ENCODE measurements at regions not wholly inside any gene's neighbourhood (a gene's known extent, or its start where the extent isn't known, plus 50 kb on each side); places are given as distances from the start of the nearest gene placed in this dataset.

DNA sequence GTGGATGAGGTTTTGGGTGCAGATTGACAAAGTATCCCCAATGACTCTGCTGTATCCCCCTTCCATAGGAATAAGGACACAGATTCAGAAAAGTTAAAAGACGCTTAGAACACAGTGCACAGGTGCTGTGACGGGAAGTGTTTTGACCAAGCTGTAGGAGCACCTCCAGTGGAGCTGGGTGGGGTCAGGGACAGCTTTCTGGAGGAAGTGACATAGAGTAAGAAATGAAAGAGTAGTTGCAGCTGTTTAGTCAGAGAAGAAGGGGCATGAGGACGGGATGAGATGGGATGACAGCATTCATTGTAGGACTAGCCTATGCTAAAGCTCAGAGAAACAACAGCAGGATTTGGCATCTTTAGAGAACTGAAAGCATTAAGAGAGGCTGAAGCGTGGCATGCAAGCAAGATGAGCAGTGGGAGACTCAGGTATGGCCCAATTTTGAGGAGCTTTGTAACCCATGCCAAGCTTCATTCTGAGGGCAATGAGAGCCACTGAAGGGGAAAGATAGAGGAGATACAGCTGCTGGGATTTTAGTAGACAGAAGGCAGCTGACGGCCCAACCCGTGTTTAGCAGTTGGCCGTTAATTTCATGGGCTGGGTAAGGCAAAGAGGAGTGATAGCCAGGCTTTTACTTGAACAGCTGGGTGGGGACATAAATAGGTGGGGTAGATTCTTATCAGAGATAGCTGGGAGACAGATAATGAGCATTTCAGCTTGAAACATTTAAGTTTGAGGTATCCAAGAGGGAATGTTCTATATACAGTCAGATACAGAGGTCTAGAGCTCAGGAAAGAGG is 131.8 kb upstream of the KRAS start:
- H3K4me3 ChIP-seq (ENCODE audit: low read length) = no peak overlapping the region
- no peak for DNase-seq (ENCODE audit: low read depth)
- TF ChIP-seq, protein P1, sequence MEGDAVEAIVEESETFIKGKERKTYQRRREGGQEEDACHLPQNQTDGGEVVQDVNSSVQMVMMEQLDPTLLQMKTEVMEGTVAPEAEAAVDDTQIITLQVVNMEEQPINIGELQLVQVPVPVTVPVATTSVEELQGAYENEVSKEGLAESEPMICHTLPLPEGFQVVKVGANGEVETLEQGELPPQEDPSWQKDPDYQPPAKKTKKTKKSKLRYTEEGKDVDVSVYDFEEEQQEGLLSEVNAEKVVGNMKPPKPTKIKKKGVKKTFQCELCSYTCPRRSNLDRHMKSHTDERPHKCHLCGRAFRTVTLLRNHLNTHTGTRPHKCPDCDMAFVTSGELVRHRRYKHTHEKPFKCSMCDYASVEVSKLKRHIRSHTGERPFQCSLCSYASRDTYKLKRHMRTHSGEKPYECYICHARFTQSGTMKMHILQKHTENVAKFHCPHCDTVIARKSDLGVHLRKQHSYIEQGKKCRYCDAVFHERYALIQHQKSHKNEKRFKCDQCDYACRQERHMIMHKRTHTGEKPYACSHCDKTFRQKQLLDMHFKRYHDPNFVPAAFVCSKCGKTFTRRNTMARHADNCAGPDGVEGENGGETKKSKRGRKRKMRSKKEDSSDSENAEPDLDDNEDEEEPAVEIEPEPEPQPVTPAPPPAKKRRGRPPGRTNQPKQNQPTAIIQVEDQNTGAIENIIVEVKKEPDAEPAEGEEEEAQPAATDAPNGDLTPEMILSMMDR (IDR thresholded peaks at IDR 0.05; ENCODE audit: insufficient read depth, low read depth, low read length, missing control alignments) = no peak

DNA sequence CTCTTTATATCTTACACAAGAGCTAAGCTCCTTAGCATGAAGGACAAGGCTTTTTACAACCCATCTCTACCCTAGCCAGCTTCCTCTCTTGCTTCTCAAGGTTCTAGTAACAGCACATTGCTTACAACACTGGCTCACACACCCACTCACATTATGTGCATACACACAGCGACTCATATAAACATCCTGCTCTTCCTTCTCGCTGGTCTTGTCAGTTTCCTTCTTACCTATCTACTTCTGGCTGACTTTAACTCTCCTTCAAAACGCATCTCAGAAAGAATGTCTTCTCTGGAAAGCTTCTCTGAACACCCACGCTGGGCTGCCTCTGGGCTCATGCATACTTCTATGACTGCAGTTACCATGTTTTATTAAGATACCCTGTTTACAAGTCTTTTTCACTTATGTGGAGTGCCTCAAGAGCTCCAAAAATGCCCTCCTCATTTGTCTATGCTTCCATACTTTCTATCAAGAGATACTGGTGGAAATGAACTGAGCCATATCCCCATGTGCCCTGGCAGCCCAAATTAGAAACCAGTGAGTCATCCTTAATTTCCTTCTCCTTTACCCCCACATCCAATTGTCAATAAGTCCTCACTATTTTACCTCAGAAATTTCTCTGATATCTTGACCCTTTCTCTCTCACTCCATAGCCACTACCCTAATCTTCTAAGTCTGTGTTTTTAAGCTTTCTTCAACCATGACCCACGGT is 126.9 kb upstream of the KRAS start:
- no peak overlapping the region for H3K4me3 ChIP-seq (ENCODE audit: low read length)
- TF ChIP-seq, protein P1 (IDR thresholded peaks at IDR 0.05; ENCODE audit: insufficient read depth, low read depth, low read length, missing control alignments) = no peak
- peak; percentile 79 for DNase-seq (ENCODE audit: low read depth)

DNA sequence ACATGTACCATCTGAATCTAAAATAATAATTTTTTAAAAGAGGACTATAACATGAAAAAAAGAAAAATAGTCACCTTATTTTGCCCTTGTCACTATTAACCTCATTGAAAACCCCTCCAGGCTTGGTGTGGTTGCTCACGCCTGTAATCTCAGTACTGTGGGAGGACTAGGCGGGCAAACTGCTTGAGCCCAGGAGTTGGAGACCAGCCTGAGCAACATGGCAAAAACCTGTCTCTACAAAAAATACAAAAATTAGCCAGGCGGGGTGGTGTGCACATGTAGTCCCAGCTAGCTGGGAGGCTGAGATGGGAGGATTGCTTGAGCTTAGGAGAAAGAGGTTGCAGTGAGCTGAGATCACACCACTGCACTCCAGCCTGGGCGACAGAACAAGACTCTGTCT is 126.3 kb upstream of the KRAS start:
- TF ChIP-seq, protein P1 (IDR thresholded peaks at IDR 0.05; ENCODE audit: insufficient read depth, low read depth, low read length, missing control alignments) = no peak
- DNase-seq (ENCODE audit: low read depth) = no peak
- no peak overlapping the region for H3K4me3 ChIP-seq (ENCODE audit: low read length)

DNA sequence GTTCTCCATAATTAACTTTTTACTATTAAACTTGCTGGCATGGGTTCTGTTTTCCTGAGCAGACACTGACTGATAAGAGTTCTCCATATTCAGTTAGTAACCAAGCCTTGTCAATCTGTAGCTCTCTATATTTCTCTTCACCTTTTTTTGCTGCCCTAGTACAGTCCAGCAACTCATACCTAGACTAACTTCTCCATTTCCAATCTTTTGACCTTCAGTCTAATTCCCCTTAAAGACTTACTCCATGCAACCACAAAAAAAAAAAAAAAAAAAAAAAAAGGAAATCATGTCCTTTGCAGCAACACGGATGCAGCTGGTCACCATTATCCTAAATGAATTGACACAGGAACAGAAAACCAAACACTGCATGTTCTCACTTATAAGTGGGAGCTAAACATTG is 125.7 kb upstream of the KRAS start:
- TF ChIP-seq, protein P1 (IDR thresholded peaks at IDR 0.05; ENCODE audit: insufficient read depth, low read depth, low read length, missing control alignments) = no peak
- H3K4me3 ChIP-seq (ENCODE audit: low read length) = no peak overlapping the region
- no peak for DNase-seq (ENCODE audit: low read depth)

DNA sequence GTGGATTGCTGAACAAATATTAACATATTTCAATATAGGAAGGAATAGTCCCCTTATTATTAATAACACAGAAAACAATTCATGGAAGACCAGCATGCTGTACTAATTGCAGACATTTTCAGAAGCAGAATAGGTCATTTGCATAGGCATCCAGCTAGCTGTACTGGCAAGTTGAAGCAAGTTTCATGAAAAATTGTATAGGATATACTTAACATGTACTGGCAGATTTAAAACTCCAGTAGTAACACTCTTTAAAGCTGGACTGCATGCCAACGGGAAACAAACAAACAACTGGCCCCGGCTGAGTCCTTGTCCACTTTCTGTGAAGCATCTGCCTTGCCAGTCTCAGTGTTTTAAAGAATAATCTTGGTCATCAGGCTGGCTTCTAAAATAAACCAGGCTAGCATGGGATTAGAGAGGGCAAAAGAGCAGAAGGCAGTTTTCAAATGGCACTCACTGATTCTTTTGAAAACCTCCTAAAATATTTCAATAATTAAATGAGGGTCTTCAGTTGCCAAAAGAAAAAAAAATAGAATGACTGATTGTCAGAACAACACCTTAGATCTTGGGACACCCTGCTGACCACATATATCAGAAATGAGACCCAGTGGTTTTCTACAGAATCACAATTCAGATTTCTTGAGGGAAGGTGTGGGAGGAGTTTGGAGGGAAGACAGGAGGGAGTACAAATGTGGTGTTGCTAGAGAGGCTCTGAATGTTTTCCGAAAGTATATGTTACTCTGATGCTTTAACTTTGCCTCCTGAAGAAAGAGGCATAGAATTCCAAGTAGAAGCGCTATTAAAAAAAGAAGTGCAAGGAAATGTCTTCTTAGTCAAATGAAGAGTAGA is 122.5 kb upstream of the KRAS start:
- TF ChIP-seq, protein P1 (IDR thresholded peaks at IDR 0.05; ENCODE audit: insufficient read depth, low read depth, low read length, missing control alignments) = no peak
- DNase-seq (ENCODE audit: low read depth) = peak; percentile 87
- no peak overlapping the region for H3K4me3 ChIP-seq (ENCODE audit: low read length)

DNA sequence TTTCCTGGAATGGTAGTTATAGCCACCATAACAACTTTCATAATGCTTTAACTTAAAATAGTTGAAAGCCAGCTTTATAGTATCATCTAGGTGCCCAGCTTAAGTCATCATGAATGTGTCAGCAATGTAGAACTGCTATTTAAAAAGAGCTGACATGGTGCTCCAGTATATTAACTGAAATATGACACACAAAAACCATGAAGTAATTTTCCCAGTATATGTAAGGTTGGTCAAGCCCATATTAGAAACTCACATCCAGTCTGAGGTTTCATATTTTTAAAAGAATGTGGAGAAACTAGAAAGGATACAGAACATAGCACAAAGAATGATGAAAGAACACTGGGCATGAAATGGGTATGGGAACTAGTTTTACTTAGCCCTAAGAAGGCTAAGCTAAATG is 121.3 kb upstream of the KRAS start:
- TF ChIP-seq, protein P1 (IDR thresholded peaks at IDR 0.05; ENCODE audit: insufficient read depth, low read depth, low read length, missing control alignments) = no peak
- H3K4me3 ChIP-seq (ENCODE audit: low read length) = no peak overlapping the region
- peak; percentile 74 for DNase-seq (ENCODE audit: low read depth)
